H4 (cell line): ENCODE measurements at regions not wholly inside any gene's neighbourhood (a gene's known extent, or its start where the extent isn't known, plus 50 kb on each side); places are given as distances from the start of the nearest gene placed in this dataset.

Experiments used
- DNase-seq: peaks from one replicate; pipeline ENCODE4 v3.0.0-alpha.2; 2015; ENCODE audit warnings: low spot score

GRCh38 chr2:164178835-164179465 is 442.3 kb downstream of the GRB14 start:
- no peak for DNase-seq

GRCh38 chr2:164164602-164165001 is 428.8 kb upstream of the FIGN start:
- no peak for DNase-seq

GRCh38 chr2:164155558-164155957 is 419.8 kb upstream of the FIGN start:
- DNase-seq, result no peak

GRCh38 chr2:164151522-164151921 is 415.7 kb upstream of the FIGN start:
- DNase-seq, result peak; percentile 52

GRCh38 chr2:164150604-164151003 is 414.8 kb upstream of the FIGN start:
- no peak for DNase-seq

- no peak for DNase-seq
Observed at GRCh38 chr2:164146441-164146840, 410.6 kb upstream of the FIGN start.

GRCh38 chr2:164145093-164145987 is 409.5 kb upstream of the FIGN start:
- no peak for DNase-seq

GRCh38 chr2:164143183-164143930 is 407.5 kb upstream of the FIGN start:
- DNase-seq, result no peak

GRCh38 chr2:164142755-164143154 is 406.9 kb upstream of the FIGN start:
- no peak for DNase-seq

- no peak for DNase-seq
Observed at GRCh38 chr2:164141271-164141670, 405.5 kb upstream of the FIGN start.

GRCh38 chr2:164138750-164139149 is 402.9 kb upstream of the FIGN start:
- no peak for DNase-seq

GRCh38 chr2:164134336-164134735 is 398.5 kb upstream of the FIGN start:
- no peak for DNase-seq

GRCh38 chr2:164127971-164128527 is 392.2 kb upstream of the FIGN start:
- no peak for DNase-seq

GRCh38 chr2:164126960-164127660 is 391.3 kb upstream of the FIGN start:
- no peak for DNase-seq

GRCh38 chr2:164115806-164116205 is 380.0 kb upstream of the FIGN start:
- no peak for DNase-seq

GRCh38 chr2:164114937-164115336 is 379.1 kb upstream of the FIGN start:
- no peak for DNase-seq

- no peak for DNase-seq
Observed at GRCh38 chr2:164112105-164112504, 376.3 kb upstream of the FIGN start.

GRCh38 chr2:164110515-164110914 is 374.7 kb upstream of the FIGN start:
- DNase-seq, result no peak

GRCh38 chr2:164109006-164109405 is 373.2 kb upstream of the FIGN start:
- no peak for DNase-seq

GRCh38 chr2:164103271-164103670 is 367.5 kb upstream of the FIGN start:
- DNase-seq, result no peak

GRCh38 chr2:164102366-164102765 is 366.6 kb upstream of the FIGN start:
- DNase-seq, result no peak

GRCh38 chr2:164091673-164092072 is 355.9 kb upstream of the FIGN start:
- DNase-seq, result no peak
